RPMI8226 (cell line): ENCODE measurements at regions not wholly inside any gene's neighbourhood (a gene's known extent, or its start where the extent isn't known, plus 50 kb on each side); places are given as distances from the start of the nearest gene placed in this dataset.
A peak's percentile ranks its signal among the peaks of the same experiment; 100 is the strongest.

Source experiments
- DNase-seq: peaks from one replicate; pipeline ENCODE4 v3.0.0-alpha.2; 2015

- DNase-seq, result no peak
Measured at GRCh38 chr7:114109304-114109703, 190.5 kb upstream of the PPP1R3A start.

GRCh38 chr7:114108510-114108909, 189.7 kb upstream of the PPP1R3A start:
- no peak for DNase-seq

GRCh38 chr7:114107522-114107921, 188.7 kb upstream of the PPP1R3A start:
- DNase-seq, result no peak

DNA sequence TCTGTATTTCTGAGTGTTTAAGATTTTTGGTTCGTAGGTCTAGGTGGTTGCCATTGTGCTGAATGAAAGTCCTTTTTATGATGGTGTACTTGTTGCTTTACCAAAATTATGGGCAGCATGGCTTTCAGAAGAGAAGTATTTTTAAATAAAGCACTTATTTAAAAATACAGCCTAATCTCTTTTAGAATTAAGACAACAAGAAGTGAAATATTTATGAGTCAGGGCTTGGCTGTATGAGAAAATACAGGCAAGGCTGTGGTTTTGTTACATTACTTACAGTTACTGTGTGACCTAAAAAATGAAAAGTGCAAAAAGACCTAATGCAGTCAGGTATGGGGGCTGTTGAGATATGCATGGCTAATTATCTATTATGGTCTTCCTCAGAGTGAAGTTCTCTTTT, 185.2 kb upstream of the PPP1R3A start:
- DNase-seq, result no peak

GRCh38 chr7:114102996-114103395, 184.2 kb upstream of the PPP1R3A start:
- DNase-seq, result no peak

GRCh38 chr7:114102131-114102530, 183.3 kb upstream of the PPP1R3A start:
- no peak for DNase-seq

GRCh38 chr7:114100810-114101209, 182.0 kb upstream of the PPP1R3A start:
- no peak for DNase-seq

- DNase-seq, result no peak
Measured at GRCh38 chr7:114099337-114099736, 180.5 kb upstream of the PPP1R3A start.

DNA sequence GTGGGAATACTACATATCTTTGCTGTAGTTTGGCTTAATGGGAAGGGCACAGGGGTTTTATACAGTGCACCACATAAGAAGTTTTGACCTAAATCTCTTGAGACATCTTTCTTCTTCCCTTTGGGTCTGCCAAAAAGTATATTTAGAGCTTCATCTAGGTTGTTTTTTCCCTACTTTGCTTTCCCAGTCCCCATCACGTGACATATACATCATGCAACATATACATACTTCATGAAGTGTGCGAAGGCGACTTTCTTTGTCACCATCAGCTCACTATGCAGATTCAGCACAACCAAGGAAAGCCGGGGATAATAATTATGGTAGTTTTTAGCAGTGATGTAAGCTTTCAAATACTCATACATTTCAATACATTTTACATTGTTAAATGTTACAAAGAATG, 177.1 kb upstream of the PPP1R3A start:
- no peak for DNase-seq

DNA sequence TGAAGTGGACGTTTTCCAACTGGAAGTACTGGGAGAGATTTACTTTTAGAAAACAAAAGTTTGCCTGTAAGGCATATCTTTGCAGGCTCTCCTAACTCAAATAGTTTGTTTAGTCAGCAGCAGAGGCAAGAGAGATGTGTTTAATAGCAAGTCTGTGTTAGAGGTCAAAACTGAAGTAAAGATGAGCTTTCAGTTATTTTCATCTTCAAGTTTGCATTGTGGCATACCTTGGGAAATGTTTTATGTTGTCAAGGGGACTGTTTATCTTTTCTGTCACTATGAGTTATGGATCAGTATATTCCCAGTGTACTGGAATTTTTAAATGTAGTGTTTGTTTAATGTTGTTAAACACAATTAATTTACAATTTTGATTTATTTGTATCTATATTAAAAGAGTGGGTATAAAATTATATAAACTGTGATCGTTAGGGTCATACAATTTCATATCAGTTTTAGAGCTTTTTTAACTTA, 169.7 kb upstream of the PPP1R3A start:
- peak; percentile 31 for DNase-seq

DNA sequence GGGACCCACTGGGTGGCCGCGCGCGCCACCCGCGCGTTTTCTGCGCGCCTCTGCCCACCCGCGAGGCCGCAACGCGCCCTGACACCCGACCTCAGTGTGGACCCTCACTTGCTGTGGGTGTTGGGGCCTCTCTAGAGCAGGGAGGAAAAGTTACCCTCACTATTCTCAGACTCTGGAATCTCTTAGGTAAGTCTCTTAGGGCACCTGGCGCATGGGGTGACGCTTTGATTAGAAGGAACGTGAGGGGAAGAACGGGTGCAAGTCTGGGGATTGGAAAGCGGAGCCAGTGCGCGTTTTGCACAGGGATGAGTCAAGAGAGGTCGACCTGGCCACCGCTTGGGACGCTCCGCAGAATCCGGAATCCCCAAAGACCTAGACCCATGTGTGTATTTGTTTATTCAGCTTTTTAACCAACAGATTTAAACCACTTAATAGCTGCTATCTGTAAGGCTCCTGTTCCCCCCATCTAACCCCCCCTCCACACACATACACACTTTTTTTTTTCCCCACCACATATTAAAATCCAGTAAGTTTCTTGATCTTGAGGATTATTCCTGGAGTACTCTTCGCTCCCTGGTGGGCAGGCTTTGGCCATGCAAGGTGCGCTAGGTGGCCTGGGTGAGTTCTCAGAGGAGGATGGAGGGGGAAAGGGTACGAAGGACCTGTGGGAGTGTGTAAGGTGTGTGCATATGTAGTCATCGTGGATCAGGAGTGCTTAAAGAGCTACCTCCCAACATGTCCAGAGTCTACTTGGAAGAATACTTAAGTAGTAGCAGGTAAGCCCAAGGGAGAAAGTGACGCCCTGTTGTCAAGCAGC, 169.1 kb upstream of the PPP1R3A start:
- peak; percentile 64 for DNase-seq

- DNase-seq, result peak; percentile 63
Measured at GRCh38 chr7:114086914-114087652, 168.3 kb upstream of the PPP1R3A start.

DNA sequence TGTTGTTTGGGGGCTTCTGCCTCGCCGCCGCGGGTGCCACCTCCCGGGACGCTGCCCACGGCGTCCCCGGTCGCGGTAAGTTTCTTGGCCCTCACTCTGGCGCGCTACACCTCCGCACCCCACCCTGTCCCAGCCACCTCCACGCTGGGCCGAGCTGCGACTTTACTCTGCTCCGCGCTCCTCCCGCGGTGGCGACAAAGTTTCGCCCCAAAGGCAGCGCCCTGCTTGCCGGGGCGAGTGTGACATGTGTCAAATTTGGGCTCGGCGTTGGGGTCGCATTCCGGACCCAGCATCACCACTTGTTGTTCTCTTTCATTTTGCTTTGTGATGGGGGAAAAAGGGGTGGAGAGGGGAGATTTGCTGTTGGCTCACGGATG, 167.7 kb upstream of the PPP1R3A start:
- DNase-seq, result peak; percentile 79

DNA sequence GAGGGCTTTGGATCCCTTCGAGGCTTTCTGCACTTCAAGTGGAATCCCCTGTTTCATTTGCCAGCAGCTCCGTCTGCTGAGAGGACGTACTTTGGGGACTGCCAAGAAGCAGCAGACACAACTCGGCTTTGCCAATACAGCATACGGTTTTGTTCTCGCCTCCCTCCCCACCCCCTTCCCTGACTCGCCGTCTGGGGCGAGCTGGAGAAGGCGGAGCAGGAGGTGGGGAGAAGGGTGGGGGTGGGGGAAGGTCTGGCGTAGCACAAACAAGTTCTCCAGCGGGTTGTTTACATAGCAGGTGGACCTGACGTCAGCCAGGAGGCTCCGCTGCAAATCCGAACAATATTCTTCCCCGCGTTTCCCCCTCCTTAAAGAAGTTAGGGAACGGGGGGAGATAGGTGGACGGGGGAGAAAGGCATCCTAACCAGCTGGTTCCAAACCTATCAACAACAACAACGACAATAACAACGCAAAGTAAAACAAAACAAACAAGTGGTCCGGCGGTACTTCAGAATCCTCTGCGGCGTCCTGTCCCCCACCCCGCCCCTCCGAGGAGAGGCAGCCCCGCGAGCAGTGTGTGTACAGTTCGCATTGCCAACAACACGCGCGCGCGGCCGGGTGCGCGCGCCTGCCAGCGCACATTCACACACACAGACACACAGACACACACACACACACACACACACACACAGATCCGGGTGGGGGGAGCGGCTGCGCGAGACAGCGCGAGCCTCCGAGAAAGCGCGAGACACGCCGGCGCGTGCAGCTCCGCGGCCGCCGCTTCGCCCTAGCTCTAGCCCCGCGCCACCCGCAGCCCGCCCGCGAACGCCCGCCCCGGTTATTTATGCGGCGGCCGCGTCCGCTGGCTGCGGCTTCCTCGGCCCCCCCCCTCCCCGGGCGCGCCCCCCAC, 167.0 kb upstream of the PPP1R3A start:
- DNase-seq, result peak; percentile 98

GRCh38 chr7:114085313-114085591, 166.4 kb upstream of the PPP1R3A start:
- no peak for DNase-seq

GRCh38 chr7:114084472-114085312, 165.9 kb upstream of the PPP1R3A start:
- peak; percentile 91 for DNase-seq

DNA sequence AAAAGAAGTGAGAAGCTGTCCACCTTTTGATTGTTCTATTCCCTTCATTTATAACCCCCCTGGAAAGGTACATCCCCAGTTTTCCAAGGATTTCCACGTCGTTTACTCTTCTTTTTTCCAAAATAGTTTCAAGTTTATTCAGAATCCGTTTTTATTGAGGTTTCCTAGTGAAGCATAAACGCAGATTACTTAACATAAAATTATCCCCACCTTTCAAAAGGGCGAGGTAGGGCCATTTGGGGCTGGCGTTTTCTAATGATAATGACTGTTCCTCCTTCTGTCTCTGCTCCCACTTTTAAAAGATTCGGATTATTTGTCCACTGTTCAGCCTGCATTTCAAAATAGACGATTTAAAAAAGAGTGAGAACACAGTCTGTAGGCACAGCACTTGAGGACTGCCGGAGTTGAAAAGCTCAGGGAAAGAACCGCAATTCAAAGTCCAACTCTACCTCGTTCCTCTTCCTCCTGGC, 165.2 kb upstream of the PPP1R3A start:
- DNase-seq, result no peak

GRCh38 chr7:114083166-114084001, 164.6 kb upstream of the PPP1R3A start:
- DNase-seq, result peak; percentile 47

GRCh38 chr7:114082642-114083165, 163.9 kb upstream of the PPP1R3A start:
- DNase-seq, result peak; percentile 55

DNA sequence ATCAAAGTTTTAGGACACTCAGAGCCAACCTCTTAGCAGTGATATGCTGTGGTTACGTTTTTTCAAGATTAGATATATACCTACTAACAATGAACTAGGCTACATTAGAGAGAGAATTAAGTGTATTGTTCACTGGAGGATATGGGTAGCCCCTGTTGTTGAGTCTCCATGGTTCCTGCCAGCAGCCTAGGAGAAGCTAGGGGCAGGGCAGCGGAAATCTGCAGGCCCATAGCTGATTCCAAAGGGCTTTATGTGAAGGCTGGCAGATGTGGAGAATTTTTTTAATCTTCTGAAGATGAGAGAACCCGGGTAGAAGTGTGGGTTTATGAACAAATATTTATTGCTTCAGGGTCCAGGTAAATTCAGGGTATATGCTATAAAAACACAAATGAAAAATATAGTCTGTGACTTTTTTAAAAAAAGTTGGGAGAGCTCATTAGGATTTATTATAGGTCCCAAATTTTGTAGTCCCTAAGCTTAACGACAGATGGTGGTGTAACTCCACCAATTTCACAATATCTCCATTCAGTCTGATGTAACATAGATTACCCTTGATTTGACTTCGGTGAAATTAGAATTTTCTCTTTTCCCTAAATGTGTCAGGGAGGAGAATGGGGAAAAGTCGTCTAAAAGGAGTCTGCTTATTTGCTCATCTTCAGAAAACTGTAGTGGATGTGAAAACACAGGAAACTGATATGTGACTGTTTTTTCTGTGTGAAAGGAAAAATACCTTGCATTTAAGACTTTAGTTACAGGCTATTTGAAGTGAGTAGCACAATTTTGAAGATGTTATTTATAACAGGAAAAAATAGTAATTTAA, 163.0 kb upstream of the PPP1R3A start:
- DNase-seq, result peak; percentile 70
